ENCODE measurements at regions not wholly inside any gene's neighbourhood (a gene's known extent, or its start where the extent isn't known, plus 50 kb on each side); places are given as distances from the start of the nearest gene placed in this dataset.

DNA sequence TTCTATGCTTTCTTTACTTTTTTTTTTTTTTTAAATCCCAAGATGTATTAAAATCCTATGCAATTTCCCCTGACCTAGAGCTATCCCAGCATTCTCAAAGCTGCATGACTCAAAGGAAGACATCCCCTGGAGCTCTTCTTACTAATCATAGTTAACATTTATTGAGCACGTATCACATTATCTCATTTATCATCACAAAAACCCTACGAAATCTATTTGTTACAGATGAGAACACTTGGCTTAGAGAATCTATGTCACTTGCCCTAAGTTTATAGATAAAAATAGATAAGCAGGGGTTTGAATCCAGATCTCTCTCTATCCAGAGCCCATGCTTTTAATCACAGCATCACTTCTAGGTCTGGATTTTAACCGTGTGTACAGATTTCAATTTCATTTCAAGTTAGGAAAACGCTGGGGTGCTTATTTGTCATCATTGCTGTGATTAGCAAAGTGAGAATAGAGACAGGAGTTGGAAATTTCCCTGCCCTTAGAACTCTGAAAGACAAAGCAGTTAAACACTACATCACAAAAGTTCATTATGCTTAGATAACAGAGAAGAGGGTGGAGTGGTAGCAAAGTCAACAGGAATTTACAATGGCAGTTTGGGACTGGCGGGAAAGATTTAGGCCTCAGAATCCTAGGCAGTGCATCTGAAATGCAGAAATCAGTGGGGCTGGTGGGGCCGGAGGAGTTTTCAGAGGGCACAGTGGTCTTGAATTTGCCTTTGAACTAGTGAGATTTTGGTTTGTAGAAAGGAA, 177.7 kb upstream of the FRMD6 start:
- DNase-seq (ENCODE audit: low spot score): no peak

GRCh38 chr14:51474854-51475253, 176.9 kb upstream of the FRMD6 start:
- DNase-seq (ENCODE audit: low spot score): no peak

DNA sequence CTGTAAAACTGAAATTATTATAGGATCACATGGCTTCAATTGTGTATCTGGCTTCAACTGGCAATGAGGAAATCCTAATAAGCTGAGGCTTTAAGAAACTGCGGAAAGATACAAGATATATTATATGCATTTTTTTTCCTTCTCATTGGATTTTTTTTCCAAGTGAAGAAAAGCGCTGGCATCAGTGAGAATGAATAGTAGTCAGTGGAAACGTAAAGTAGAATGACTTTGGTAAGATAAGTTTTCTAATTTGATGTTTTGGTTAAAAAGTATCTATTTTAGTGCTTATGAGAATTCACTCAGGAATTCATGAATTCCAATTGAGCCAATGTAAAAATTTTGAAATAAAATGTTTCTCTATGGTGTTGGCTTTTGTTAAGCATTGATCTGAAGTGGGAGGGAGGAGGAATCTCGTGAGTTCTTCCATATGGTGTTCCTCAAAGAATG, 173.5 kb upstream of the FRMD6 start:
- no peak for DNase-seq (ENCODE audit: low spot score)

DNA sequence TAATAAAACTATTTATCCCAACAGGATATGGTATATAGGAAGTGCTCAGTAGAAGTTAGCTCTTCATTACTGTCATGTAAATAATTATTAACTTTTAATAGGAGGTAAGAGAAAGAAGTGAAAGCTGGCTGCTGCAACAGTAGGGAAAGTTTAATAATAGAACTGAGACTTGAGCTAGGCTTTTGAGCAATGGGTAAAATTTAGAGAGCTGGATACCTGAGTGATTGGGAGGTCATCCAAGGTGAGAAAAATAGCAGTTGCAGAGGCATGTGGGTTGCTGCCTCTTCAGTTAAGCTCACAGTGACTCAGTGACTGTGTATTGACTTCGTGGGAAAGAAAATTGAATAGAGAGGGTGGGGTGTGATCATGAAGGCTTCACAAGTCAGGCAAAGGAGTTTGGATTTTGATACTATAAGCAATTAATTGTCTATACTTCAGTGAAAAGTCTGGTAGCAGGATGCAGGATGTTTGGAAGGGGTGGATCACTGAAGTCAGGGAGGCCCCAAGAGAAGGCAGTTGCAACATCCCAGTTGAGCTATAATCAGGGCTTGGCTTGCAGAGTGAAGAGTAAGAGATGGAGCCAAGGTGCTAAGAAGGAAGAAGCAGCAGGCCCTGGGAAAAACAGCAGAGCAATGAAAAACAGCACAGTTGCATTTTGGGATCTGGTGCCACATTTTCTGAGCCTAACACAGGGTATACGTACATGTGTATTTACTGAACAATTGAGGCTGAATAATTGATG, 172.0 kb upstream of the FRMD6 start:
- DNase-seq (ENCODE audit: low spot score): no peak

DNA sequence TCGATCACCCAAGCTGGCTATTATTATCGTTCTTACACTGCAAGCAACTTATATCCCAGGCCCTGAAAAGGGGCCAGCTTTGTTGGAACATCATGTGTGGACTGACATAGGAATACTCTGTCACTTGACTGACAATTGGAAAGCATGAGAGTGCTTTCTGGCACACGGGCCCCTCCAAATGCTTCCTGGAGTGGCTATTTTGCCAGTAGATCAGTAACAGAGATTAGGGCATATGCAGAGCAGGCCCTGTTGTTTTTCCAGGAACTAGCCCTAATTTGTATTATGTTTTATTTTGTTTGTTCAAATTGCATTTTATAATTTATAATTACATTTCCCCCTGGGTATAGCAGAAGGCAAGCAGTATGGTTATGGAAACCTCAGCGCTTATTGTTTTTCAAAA, 170.1 kb upstream of the FRMD6 start:
- DNase-seq (ENCODE audit: low spot score): no peak

DNA sequence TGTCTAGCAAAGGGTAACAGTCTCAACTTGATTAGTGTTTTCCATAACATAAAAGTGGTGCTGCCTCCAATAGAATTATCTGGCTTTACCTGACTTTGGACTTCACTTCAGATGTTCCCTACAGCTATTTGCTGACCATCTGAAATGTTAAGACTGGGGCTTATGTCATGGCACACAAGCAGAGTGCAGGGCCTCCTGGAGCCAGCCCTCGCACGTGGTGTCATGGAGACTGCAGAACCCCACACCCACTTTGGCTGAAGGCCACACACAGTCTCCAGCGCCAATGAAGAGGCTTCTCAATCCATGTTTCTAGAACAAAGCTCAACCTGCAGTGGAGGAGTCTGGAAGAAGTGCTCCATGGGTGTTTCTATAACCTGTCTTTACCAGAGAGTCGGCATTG, 169.6 kb upstream of the FRMD6 start:
- no peak for DNase-seq (ENCODE audit: low spot score)

- DNase-seq (ENCODE audit: low spot score): no peak
Measured at GRCh38 chr14:51484485-51484884, 167.2 kb upstream of the FRMD6 start.

- no peak for DNase-seq (ENCODE audit: low spot score)
Measured at GRCh38 chr14:51485733-51486132, 166.0 kb upstream of the FRMD6 start.

DNA sequence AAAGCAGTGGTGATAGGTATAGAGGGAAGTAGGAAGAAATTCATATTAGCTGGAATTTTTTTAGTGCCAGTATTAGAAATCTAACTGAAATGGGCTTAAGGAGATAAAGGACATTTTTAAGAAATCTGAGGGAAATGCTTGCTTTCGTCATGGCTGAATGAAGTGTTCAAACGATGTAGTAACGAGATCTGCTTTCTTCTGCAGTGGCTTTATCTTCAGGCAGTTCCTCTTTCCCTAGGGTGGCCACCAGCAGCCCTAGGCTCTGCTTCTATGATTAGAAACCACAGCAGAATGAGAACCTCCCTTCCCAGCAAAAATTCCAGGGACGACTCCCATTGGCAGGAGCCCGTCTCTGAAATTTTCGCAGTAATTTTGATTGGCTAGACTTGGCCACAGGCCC, 163.9 kb upstream of the FRMD6 start:
- no peak for DNase-seq (ENCODE audit: low spot score)

- DNase-seq (ENCODE audit: low spot score): no peak
Measured at GRCh38 chr14:51488569-51489220, 163.0 kb upstream of the FRMD6 start.

DNA sequence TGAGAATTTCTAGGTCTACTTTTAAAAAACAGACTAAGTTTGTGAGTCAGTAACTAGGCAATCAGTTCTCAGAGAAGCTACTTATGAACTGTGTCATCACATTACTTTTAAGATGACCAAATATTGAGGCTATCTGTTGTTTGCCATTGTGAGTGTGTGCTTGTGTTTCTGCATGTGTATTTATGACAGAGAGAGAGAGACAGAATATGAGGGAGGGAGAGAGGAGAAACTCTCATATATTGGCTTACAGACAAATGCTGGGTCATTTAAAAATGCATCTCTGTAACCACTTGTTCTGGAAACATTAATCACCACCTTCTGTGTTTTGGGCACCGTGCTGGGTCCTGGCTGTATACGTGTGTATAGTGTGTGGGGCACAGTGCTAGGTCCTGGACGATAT, 161.5 kb upstream of the FRMD6 start:
- no peak for DNase-seq (ENCODE audit: low spot score)

DNA sequence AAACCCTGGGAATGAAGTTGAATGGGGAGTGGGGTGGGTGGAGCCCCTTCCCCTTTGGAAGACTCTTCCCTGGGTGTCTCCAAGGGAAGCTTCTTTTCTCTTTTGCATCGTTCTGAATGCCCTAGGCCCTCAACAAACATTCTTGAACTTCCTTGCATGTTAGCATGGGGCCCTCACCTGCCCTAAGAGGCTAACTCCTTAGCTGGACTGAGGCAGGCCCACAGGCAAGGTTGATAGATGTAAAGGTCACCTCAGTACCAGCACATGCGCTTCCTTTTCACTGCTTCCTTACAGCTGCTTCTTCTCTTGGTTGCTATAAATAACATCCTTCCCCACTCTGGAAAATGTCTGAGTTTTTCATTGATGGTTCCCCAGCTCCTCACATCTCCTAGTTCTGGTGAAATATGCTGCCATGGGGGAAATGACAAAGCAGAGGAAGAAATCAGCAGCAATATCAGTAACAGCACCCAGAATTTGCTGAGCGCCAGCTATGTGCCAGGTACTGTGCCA, 160.6 kb upstream of the FRMD6 start:
- DNase-seq (ENCODE audit: low spot score): no peak

DNA sequence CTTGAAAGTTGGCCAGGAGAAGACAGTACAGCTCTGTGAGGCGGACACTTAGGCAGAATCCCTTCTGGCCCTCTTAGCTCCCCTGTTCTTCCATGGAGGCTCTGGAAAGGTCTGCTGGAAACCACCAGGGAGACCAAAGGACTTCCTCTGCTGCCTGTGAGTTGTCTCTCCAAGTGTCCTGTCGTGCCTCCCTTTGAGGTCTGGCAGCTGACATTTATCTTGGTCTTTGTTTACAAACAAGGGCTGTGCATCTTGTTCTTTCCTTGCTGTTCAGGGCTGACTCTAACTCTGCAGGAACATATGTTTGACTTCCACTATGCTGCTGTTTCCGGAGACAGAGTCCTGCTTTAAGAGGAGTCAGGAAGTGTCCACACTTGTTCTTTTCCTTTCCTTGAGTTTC, 159.9 kb upstream of the FRMD6 start:
- no peak for DNase-seq (ENCODE audit: low spot score)

DNA sequence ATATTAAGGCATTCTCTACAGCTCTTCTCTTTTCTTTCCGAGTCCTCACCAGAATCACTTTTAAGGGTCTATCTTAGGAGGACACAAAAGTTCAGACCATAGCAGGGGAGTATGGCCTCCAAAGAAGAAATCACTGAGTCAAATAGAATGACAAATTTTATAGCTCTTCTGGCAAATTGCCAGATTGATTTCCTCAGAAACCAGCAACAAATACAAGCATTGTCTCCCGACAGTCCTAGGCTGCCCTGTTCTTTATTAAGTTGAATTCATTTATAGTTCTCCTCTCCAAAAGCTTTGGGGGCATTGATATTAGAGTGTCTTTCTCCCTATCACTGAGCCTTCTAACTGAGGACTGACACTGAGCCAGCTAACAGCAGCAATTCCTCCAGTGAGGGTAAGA, 156.4 kb upstream of the FRMD6 start:
- DNase-seq (ENCODE audit: low spot score): no peak

DNA sequence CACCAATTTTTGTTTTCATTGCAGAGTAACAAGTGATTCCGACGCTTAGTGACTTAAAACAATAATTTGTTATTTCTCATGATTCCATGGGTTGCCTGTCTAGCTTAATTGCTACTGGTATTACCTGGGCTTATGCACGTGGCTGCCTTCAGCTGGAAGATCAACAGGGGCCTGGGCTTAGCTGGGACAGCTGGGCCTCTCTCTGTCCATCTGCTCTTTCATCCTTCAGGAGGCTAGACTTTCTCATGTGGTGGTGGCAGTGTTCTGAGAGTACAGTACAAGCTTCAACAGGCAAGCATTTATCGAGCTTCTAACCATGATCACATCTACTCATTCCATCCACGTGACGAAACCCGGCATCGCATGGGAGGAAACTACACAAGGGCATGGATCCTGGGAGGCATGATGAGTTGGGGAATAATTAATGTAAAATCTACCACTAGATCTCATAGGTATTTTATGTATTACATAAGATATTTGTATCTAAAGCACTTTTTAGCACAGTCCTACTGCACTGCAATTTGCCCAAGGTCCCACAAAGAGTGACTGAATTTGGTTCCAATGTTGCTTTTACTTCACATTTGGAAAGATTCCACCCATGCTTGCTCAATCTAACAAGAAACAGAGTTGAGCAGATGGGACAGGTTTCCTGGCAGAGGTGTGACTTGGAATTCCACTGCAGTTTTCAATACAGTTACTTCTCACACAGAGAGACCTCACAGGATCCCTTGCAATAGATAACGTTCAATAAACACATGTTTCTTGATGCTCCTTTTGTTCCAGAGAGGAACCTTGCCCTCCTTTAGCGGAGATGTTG, 153.1 kb upstream of the FRMD6 start:
- no peak for DNase-seq (ENCODE audit: low spot score)

DNA sequence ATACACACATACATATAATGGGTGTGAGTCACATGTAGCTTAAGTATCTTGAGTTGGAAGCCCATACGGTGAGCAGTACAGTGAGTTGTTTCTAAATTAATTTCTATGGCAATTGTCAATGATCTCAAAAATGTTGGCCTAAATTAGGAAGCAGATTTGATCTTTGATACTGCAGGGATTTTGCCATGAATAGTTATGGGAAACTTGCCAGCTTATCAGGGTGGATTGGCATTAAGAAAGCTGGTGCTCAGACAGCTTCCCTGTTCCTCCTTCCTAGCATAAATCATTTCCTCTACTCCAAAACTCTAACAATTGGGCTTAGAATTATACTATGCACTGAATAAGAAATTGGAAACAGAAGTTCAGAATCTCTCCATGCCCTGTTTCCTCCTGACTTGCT, 150.9 kb upstream of the FRMD6 start:
- no peak for DNase-seq (ENCODE audit: low spot score)

GRCh38 chr14:51501746-51502145, 150.0 kb upstream of the FRMD6 start:
- DNase-seq (ENCODE audit: low spot score): no peak

GRCh38 chr14:51504669-51505068, 147.0 kb upstream of the FRMD6 start:
- DNase-seq (ENCODE audit: low spot score): no peak

DNA sequence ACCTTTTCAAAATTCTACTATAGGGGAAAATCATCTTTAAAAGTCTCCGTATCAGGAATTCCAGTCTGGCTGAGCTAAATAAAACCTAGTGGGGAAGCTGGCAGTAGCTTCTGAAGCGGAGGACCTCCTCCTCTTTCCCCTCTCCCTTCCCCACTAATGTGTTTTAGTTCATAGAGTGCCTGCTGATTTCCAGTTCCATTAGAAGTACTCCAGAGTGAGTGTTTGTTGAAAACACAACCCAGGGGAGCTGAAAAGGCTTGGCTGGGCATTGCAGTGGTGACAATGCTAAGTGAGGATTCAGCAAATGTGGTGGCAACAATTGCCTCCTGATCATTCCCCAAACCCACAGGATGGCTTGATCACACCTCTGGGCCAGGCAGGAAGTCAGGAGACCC, 144.2 kb upstream of the FRMD6 start:
- no peak for DNase-seq (ENCODE audit: low spot score)

DNA sequence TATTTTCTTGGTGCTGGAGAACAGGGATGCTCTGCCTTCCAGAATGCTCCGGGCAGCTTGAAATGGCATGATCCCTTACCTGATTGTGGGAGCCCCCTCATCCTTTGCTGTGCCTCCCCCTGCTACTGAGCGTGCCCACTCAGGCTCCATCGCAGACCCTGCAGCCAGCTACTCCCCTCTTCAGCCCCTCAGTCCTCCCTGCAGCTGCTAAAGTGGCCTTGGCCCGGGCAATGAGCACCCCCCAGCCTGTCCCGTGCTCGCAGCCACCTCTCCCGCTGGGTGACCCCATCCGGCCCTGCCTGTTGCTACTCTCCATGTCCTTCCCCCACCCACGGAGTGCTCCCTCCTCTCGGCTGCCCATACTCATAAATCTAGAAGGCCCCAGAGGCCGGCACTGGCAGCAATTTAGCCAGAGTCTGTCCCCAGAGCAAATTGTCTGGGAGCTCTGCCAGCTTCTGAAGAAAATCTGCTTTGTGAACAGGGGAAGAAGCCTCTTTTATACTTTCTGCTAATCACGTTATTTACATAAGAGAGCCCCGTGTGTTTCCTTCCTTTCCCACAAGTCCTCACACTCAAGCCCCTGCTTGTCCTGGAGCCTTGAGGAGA, 143.7 kb upstream of the FRMD6 start:
- DNase-seq (ENCODE audit: low spot score): no peak

GRCh38 chr14:51511265-51511664, 140.4 kb upstream of the FRMD6 start:
- DNase-seq (ENCODE audit: low spot score): no peak

All from HT-29 (cell line).